ENCODE measurements at regions not wholly inside any gene's neighbourhood (a gene's known extent, or its start where the extent isn't known, plus 50 kb on each side); places are given as distances from the start of the nearest gene placed in this dataset.

DNA sequence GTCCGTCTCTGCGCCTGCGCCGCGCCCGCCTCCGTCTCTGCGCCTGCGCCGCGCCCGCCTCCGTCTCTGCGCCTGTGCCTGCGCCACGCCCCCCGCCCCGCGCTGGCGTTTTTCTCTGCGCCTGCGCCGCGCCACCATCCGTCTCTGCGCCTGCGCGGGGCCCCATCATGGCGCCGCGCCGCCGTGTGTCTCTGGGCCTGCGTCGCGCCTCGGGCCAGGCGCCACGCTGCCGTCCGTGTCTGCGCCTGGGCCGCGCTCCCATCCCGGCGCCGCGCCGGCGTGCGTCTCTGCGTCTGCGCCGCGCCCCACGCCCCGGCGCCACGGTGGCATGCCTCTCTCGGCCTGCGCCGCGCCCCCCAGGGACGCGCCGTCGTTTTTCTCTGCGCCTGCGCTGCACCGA is 51.8 kb upstream of the DUX4 start:
- TF ChIP-seq CTCF (IDR thresholded peaks at IDR 0.05; ENCODE audit: low read depth, low read length) = no peak
- TF ChIP-seq POLR2A (IDR thresholded peaks at IDR 0.05; ENCODE audit: extremely low read depth, insufficient read length) = no peak

Measured in NB4 (cell line).